ENCODE measurements at regions not wholly inside any gene's neighbourhood (a gene's known extent, or its start where the extent isn't known, plus 50 kb on each side); places are given as distances from the start of the nearest gene placed in this dataset.

GRCh38 chr5:165185716-165186115 is 1680.3 kb downstream of the MAT2B start:
- H3K4me3 ChIP-seq (ENCODE audit: low read depth, low read length), result no peak overlapping the region
- no peaks in the 10 kb centered on the region for H3K4me1 ChIP-seq (ENCODE audit: insufficient read depth)
- DNase-seq (ENCODE audit: extremely low spot score), result no peak
- no peaks in the 10 kb centered on the region for H3K36me3 ChIP-seq (ENCODE audit: insufficient read depth)
- WGBS, result 58% methylated on average over 2 of the region's 2 CpGs
- H3K27ac ChIP-seq (ENCODE audit: low read depth), result no peak overlapping the region

- Histone ChIP-seq H3K27ac (ENCODE audit: low read depth) (no peak overlapping the region), H3K4me3 (ENCODE audit: low read depth, low read length) (no peak overlapping the region), H3K36me3 (ENCODE audit: insufficient read depth) (no peaks in the 10 kb centered on the region), H3K4me1 (ENCODE audit: insufficient read depth) (no peaks in the 10 kb centered on the region)
- DNase-seq (ENCODE audit: extremely low spot score), result no peak
Observed at GRCh38 chr5:165187815-165188214, 1682.4 kb downstream of the MAT2B start.

- DNase-seq (ENCODE audit: extremely low spot score), result no peak
- Histone ChIP-seq H3K4me3 (ENCODE audit: low read depth, low read length) (no peak overlapping the region), H3K4me1 (ENCODE audit: insufficient read depth) (no peaks in the 10 kb centered on the region), H3K36me3 (ENCODE audit: insufficient read depth) (no peaks in the 10 kb centered on the region), H3K27ac (ENCODE audit: low read depth) (no peak overlapping the region)
- 81% methylated on average over 1 of the region's 1 CpG for WGBS
Observed at GRCh38 chr5:165188556-165189175, 1683.2 kb downstream of the MAT2B start.

GRCh38 chr5:165196961-165197360 is 1691.5 kb downstream of the MAT2B start:
- H3K36me3 ChIP-seq (ENCODE audit: insufficient read depth), result no peaks in the 10 kb centered on the region
- no peak for DNase-seq (ENCODE audit: extremely low spot score)
- H3K27ac ChIP-seq (ENCODE audit: low read depth), result no peak overlapping the region
- H3K4me1 ChIP-seq (ENCODE audit: insufficient read depth), result no peaks in the 10 kb centered on the region
- 79% methylated on average over 3 of the region's 3 CpGs for WGBS
- H3K4me3 ChIP-seq (ENCODE audit: low read depth, low read length), result no peak overlapping the region

- no peak for DNase-seq (ENCODE audit: extremely low spot score)
- Histone ChIP-seq H3K27ac (ENCODE audit: low read depth) (no peak overlapping the region), H3K4me1 (ENCODE audit: insufficient read depth) (no peaks in the 10 kb centered on the region), H3K4me3 (ENCODE audit: low read depth, low read length) (no peak overlapping the region), H3K36me3 (ENCODE audit: insufficient read depth) (no peaks in the 10 kb centered on the region)
- 44% methylated on average over 3 of the region's 3 CpGs for WGBS
Observed at GRCh38 chr5:165201369-165201768, 1696.0 kb downstream of the MAT2B start.

- Histone ChIP-seq H3K4me3 (ENCODE audit: low read depth, low read length) (no peak overlapping the region), H3K27ac (ENCODE audit: low read depth) (no peak overlapping the region), H3K4me1 (ENCODE audit: insufficient read depth) (no peaks in the 10 kb centered on the region), H3K36me3 (ENCODE audit: insufficient read depth) (no peaks in the 10 kb centered on the region)
- DNase-seq (ENCODE audit: extremely low spot score), result no peak
Observed at GRCh38 chr5:165201771-165202518, 1696.5 kb downstream of the MAT2B start.

- WGBS, result 79% methylated on average over 3 of the region's 3 CpGs
- no peak for DNase-seq (ENCODE audit: extremely low spot score)
- H3K4me3 ChIP-seq (ENCODE audit: low read depth, low read length), result no peak overlapping the region
- no peaks in the 10 kb centered on the region for H3K4me1 ChIP-seq (ENCODE audit: insufficient read depth)
- H3K36me3 ChIP-seq (ENCODE audit: insufficient read depth), result no peaks in the 10 kb centered on the region
- no peak overlapping the region for H3K27ac ChIP-seq (ENCODE audit: low read depth)
Observed at GRCh38 chr5:165202519-165202910, 1697.1 kb downstream of the MAT2B start.

- H3K4me1 ChIP-seq (ENCODE audit: insufficient read depth), result no peaks in the 10 kb centered on the region
- peak; percentile 50 for DNase-seq (ENCODE audit: extremely low spot score)
- H3K4me3 ChIP-seq (ENCODE audit: low read depth, low read length), result no peak overlapping the region
- no peaks in the 10 kb centered on the region for H3K36me3 ChIP-seq (ENCODE audit: insufficient read depth)
- H3K27ac ChIP-seq (ENCODE audit: low read depth), result no peak overlapping the region
- WGBS, result 3% methylated on average over 1 of the region's 1 CpG
Observed at GRCh38 chr5:165209101-165209727, 1703.8 kb downstream of the MAT2B start.

- no peaks in the 10 kb centered on the region for H3K4me1 ChIP-seq (ENCODE audit: insufficient read depth)
- no peak for DNase-seq (ENCODE audit: extremely low spot score)
- no peak overlapping the region for H3K27ac ChIP-seq (ENCODE audit: low read depth)
- H3K36me3 ChIP-seq (ENCODE audit: insufficient read depth), result no peaks in the 10 kb centered on the region
- WGBS, result 60% methylated on average over 3 of the region's 3 CpGs
- H3K4me3 ChIP-seq (ENCODE audit: low read depth, low read length), result no peak overlapping the region
Observed at GRCh38 chr5:165224366-165225045, 1719.1 kb downstream of the MAT2B start.

GRCh38 chr5:165227515-165227914 is 1722.1 kb downstream of the MAT2B start:
- Histone ChIP-seq H3K4me1 (ENCODE audit: insufficient read depth) (no peaks in the 10 kb centered on the region), H3K36me3 (ENCODE audit: insufficient read depth) (no peaks in the 10 kb centered on the region), H3K27ac (ENCODE audit: low read depth) (no peak overlapping the region), H3K4me3 (ENCODE audit: low read depth, low read length) (no peak overlapping the region)
- 95% methylated on average over 3 of the region's 3 CpGs for WGBS
- no peak for DNase-seq (ENCODE audit: extremely low spot score)

- no peaks in the 10 kb centered on the region for H3K4me1 ChIP-seq (ENCODE audit: insufficient read depth)
Observed at GRCh38 chr5:165228184-165228583, 1722.8 kb downstream of the MAT2B start.

GRCh38 chr5:165231821-165232508 is 1726.5 kb downstream of the MAT2B start:
- DNase-seq (ENCODE audit: extremely low spot score), result no peak
- H3K27ac ChIP-seq (ENCODE audit: low read depth), result no peak overlapping the region
- no peaks in the 10 kb centered on the region for H3K36me3 ChIP-seq (ENCODE audit: insufficient read depth)
- no peaks in the 10 kb centered on the region for H3K4me1 ChIP-seq (ENCODE audit: insufficient read depth)
- WGBS, result 54% methylated on average over 2 of the region's 2 CpGs
- no peak overlapping the region for H3K4me3 ChIP-seq (ENCODE audit: low read depth, low read length)

More at GRCh38 chr5:165228184-165228583, 1722.8 kb downstream of the MAT2B start:
- no peak overlapping the region for H3K4me3 ChIP-seq (ENCODE audit: low read depth, low read length)
- H3K36me3 ChIP-seq (ENCODE audit: insufficient read depth), result no peaks in the 10 kb centered on the region
- WGBS, result 65% methylated on average over 1 of the region's 1 CpG
- DNase-seq (ENCODE audit: extremely low spot score), result no peak
- H3K27ac ChIP-seq (ENCODE audit: low read depth), result no peak overlapping the region

- no peaks in the 10 kb centered on the region for H3K36me3 ChIP-seq (ENCODE audit: insufficient read depth)
- no peaks in the 10 kb centered on the region for H3K4me1 ChIP-seq (ENCODE audit: insufficient read depth)
- no peak for DNase-seq (ENCODE audit: extremely low spot score)
- no peak overlapping the region for H3K4me3 ChIP-seq (ENCODE audit: low read depth, low read length)
- 49% methylated on average over 4 of the region's 4 CpGs for WGBS
- H3K27ac ChIP-seq (ENCODE audit: low read depth), result no peak overlapping the region
Observed at GRCh38 chr5:165232509-165233028, 1727.2 kb downstream of the MAT2B start.
